ENCODE measurements at regions not wholly inside any gene's neighbourhood (a gene's known extent, or its start where the extent isn't known, plus 50 kb on each side); places are given as distances from the start of the nearest gene placed in this dataset.

GRCh38 chr4:103786593-103786992 lies 66.8 kb upstream of the TACR3 start:
- no peaks in the 10 kb centered on the region; the same call in 1 of the 2 replicates for H3K27me3 ChIP-seq (replicated peaks; ENCODE audit: control insufficient read depth, insufficient read depth, low read length)
- H3K36me3 ChIP-seq (ENCODE audit: control insufficient read depth, insufficient read depth, low read length) = no peaks in the 10 kb centered on the region
- no peak for TF ChIP-seq CTCF (IDR thresholded peaks at IDR 0.05; ENCODE audit: insufficient read depth, low read length, poor library complexity, severe bottlenecking)
- DNase-seq (ENCODE audit: extremely low read depth, insufficient read length) = no peak
- H3K4me3 ChIP-seq (replicated peaks; ENCODE audit: low read depth, low read length) = no peak overlapping the region

GRCh38 chr4:103786014-103786413 lies 66.2 kb upstream of the TACR3 start:
- DNase-seq (ENCODE audit: extremely low read depth, insufficient read length) = peak; percentile 2
- Histone ChIP-seq H3K36me3 (ENCODE audit: control insufficient read depth, insufficient read depth, low read length) (no peaks in the 10 kb centered on the region), H3K27me3 (replicated peaks; ENCODE audit: control insufficient read depth, insufficient read depth, low read length) (no peaks in the 10 kb centered on the region; the same call in 1 of the 2 replicates), H3K4me3 (replicated peaks; ENCODE audit: low read depth, low read length) (no peak overlapping the region)
- peak; percentile 69 for TF ChIP-seq CTCF (IDR thresholded peaks at IDR 0.05; ENCODE audit: insufficient read depth, low read length, poor library complexity, severe bottlenecking)

- no peak for TF ChIP-seq CTCF (IDR thresholded peaks at IDR 0.05; ENCODE audit: insufficient read depth, low read length, poor library complexity, severe bottlenecking)
- Histone ChIP-seq H3K4me3 (replicated peaks; ENCODE audit: low read depth, low read length) (no peak overlapping the region), H3K27me3 (replicated peaks; ENCODE audit: control insufficient read depth, insufficient read depth, low read length) (no peaks in the 10 kb centered on the region), H3K36me3 (ENCODE audit: control insufficient read depth, insufficient read depth, low read length) (no peaks in the 10 kb centered on the region)
- DNase-seq (ENCODE audit: extremely low read depth, insufficient read length) = no peak
Measured at GRCh38 chr4:103778221-103778620, 58.4 kb upstream of the TACR3 start.

GRCh38 chr4:103774326-103774825 lies 54.6 kb upstream of the TACR3 start:
- TF ChIP-seq CTCF (IDR thresholded peaks at IDR 0.05; ENCODE audit: insufficient read depth, low read length, poor library complexity, severe bottlenecking) = no peak
- Histone ChIP-seq H3K27me3 (replicated peaks; ENCODE audit: control insufficient read depth, insufficient read depth, low read length) (no peaks in the 10 kb centered on the region), H3K36me3 (ENCODE audit: control insufficient read depth, insufficient read depth, low read length) (no peaks in the 10 kb centered on the region), H3K4me3 (replicated peaks; ENCODE audit: low read depth, low read length) (no peak overlapping the region)
- DNase-seq (ENCODE audit: extremely low read depth, insufficient read length) = no peak

GRCh38 chr4:103773691-103774231 lies 54.0 kb upstream of the TACR3 start:
- Histone ChIP-seq H3K27me3 (replicated peaks; ENCODE audit: control insufficient read depth, insufficient read depth, low read length) (no peaks in the 10 kb centered on the region), H3K36me3 (ENCODE audit: control insufficient read depth, insufficient read depth, low read length) (no peaks in the 10 kb centered on the region), H3K4me3 (replicated peaks; ENCODE audit: low read depth, low read length) (no peak overlapping the region)
- DNase-seq (ENCODE audit: extremely low read depth, insufficient read length) = no peak
- no peak for TF ChIP-seq CTCF (IDR thresholded peaks at IDR 0.05; ENCODE audit: insufficient read depth, low read length, poor library complexity, severe bottlenecking)

Measured in GM06990 (cell line).